H1 (cell line): ENCODE measurements at regions not wholly inside any gene's neighbourhood (a gene's known extent, or its start where the extent isn't known, plus 50 kb on each side); places are given as distances from the start of the nearest gene placed in this dataset.

ENCODE experiments used
- CTCF ChIA-PET: fragments of 300-600 bp; sonication (Branson Sonifier 250); formaldehyde crosslinking; loops from one replicate; lab custom pipeline; 2021; ENCODE audit not compliant: partially characterized antibody; lab: Charles Lee
- POLR2A ChIA-PET: fragments of 300-600 bp; sonication (Branson Sonifier 250); formaldehyde crosslinking; loops from one replicate; lab custom pipeline; 2021; ENCODE audit warnings: inconsistent platforms; ENCODE audit not compliant: partially characterized antibody; lab: Charles Lee
- DNase-seq, 2 experiments: peaks; one replicate each; pipeline versions ENCODE4 v3.0.0 to v3.0.0-alpha.2; 2010 to 2022; ENCODE audit warnings: low spot score in 2 of 2, low read depth in 1 of 2, mixed read lengths in 1 of 2
- FAIRE-seq: peaks from 2 replicates; lab custom pipeline; 2011; peaks lifted over from hg19 to GRCh38; lab: Jason Lieb, UNC
- H2AFZ ChIP-seq: 2 replicates; pipeline ENCODE4 v1.8.1; 2012; ENCODE audit warnings: low read length, inconsistent platforms
- H2AK5ac ChIP-seq: 2 replicates; pipeline ENCODE4 v1.6.1; 2013; ENCODE audit warnings: low read depth, low read length
- H2BK120ac ChIP-seq: replicated peaks from 2 replicates; pipeline ENCODE3; 2013; ENCODE audit warnings: low read depth, low read length, inconsistent platforms
- H2BK12ac ChIP-seq: 2 replicates; pipeline ENCODE4 v1.6.1; 2013; ENCODE audit warnings: low read depth, low read length
- H2BK15ac ChIP-seq: 2 replicates; pipeline ENCODE4 v1.6.1; 2013; ENCODE audit warnings: low read length
- H2BK20ac ChIP-seq: 2 replicates; pipeline ENCODE4 v1.6.1; 2013; ENCODE audit warnings: low read length
- H2BK5ac ChIP-seq: 2 replicates; pipeline ENCODE4 v1.6.1; 2013; ENCODE audit warnings: low read depth, low read length
- H3K14ac ChIP-seq: 2 replicates; pipeline ENCODE4 v1.6.1; 2013; ENCODE audit warnings: inconsistent platforms; ENCODE audit not compliant: insufficient read length
- H3K18ac ChIP-seq: 2 replicates; pipeline ENCODE4 v1.6.1; 2013; ENCODE audit warnings: low read length; ENCODE audit errors: extremely low read depth
- H3K23ac ChIP-seq: 2 replicates; pipeline ENCODE4 v1.6.1; 2013; ENCODE audit warnings: inconsistent platforms; ENCODE audit not compliant: insufficient read length
- H3K23me2 ChIP-seq: 2 replicates; pipeline ENCODE4 v1.6.1; 2013; ENCODE audit warnings: low read depth, low read length
- H3K27ac ChIP-seq: 2 replicates; pipeline ENCODE4 v1.6.1; 2011; ENCODE audit warnings: low read depth, low read length, inconsistent platforms
- H3K27me3 ChIP-seq, 4 experiments: replicated peaks in 1 of 4; 1 replicate in 1 of 4; 2 replicates in 3 of 4; pipeline versions ENCODE4 v1.6.1 to v1.8.1; 2011 to 2013; ENCODE audit warnings: low read length in 3 of 4, mild to moderate bottlenecking in 3 of 4, inconsistent platforms in 2 of 4, mixed read lengths in 2 of 4, moderate library complexity in 1 of 4; ENCODE audit not compliant: control insufficient read depth in 3 of 4, insufficient read depth in 3 of 4; ENCODE audit errors: extremely low read depth in 1 of 4
- H3K36me3 ChIP-seq, 4 experiments: 2 replicates each; pipeline versions ENCODE4 v1.6.1 to v1.8.1; 2011 to 2013; ENCODE audit warnings: mild to moderate bottlenecking in 4 of 4, low read length in 3 of 4, moderate library complexity in 2 of 4, control low read depth in 1 of 4, inconsistent platforms in 1 of 4; ENCODE audit not compliant: insufficient read depth in 4 of 4, control insufficient read depth in 2 of 4
- H3K4ac ChIP-seq: replicated peaks from 2 replicates; pipeline ENCODE3; 2013; ENCODE audit warnings: low read length, low read depth, mixed read lengths, inconsistent platforms; ENCODE audit not compliant: insufficient read length
- H3K4me1 ChIP-seq, 4 experiments: replicated peaks in 1 of 4; 1 replicate in 1 of 4; 2 replicates in 3 of 4; pipeline versions ENCODE4 v1.6.1 to v1.8.1; 2011 to 2013; ENCODE audit warnings: low read length in 3 of 4, inconsistent platforms in 2 of 4, mixed read lengths in 1 of 4; ENCODE audit not compliant: insufficient read depth in 4 of 4, control insufficient read depth in 3 of 4
- H3K4me2 ChIP-seq, 2 experiments: 2 replicates each; pipeline versions ENCODE4 v1.6.1 to v1.8.1; 2011 to 2013; ENCODE audit warnings: low read depth in 2 of 2, low read length in 2 of 2, control low read depth in 1 of 2, inconsistent platforms in 1 of 2, mild to moderate bottlenecking in 1 of 2; ENCODE audit not compliant: insufficient read depth in 1 of 2
- H3K4me3 ChIP-seq, 4 experiments: fragments of 200-600, 300-600 bp in 1 of 4; sonication (generic), shearing (Covaris generic), sonication (Bioruptor Twin) in 1 of 4; 2 replicates each; pipeline versions ENCODE4 v1.5.1 to v1.8.1; 2011 to 2016; ENCODE audit warnings: low read length in 4 of 4, low read depth in 3 of 4, control low read depth in 2 of 4, inconsistent platforms in 2 of 4, mild to moderate bottlenecking in 2 of 4, mixed read lengths in 1 of 4, moderate library complexity in 1 of 4; ENCODE audit not compliant: insufficient read depth in 2 of 4; ENCODE audit errors: extremely low read depth in 1 of 4
- H3K56ac ChIP-seq: replicated peaks from 2 replicates; pipeline ENCODE3; 2013; ENCODE audit warnings: low read depth, mild to moderate bottlenecking, mixed read lengths, low read length, inconsistent platforms; ENCODE audit not compliant: insufficient read length
- H3K79me1 ChIP-seq: 2 replicates; pipeline ENCODE4 v1.6.1; 2013; ENCODE audit warnings: low read depth, low read length, control low read depth
- H3K79me2 ChIP-seq, 2 experiments: 2 replicates each; pipeline versions ENCODE4 v1.6.1 to v1.8.1; 2012 to 2013; ENCODE audit warnings: low read length in 2 of 2, mild to moderate bottlenecking in 2 of 2, inconsistent platforms in 1 of 2; ENCODE audit not compliant: insufficient read depth in 2 of 2, control insufficient read depth in 1 of 2
- H3K9ac ChIP-seq, 4 experiments: replicated peaks in 1 of 4; 1 replicate in 1 of 4; 2 replicates in 3 of 4; pipeline versions ENCODE4 v1.6.1 to v1.8.1; 2011 to 2013; ENCODE audit warnings: low read depth in 3 of 4, low read length in 3 of 4, control low read depth in 2 of 4, mild to moderate bottlenecking in 2 of 4, moderate library complexity in 2 of 4, inconsistent platforms in 1 of 4; ENCODE audit errors: extremely low read depth in 1 of 4
- H3K9me3 ChIP-seq, 2 experiments: 2 replicates each; pipeline versions ENCODE4 v1.6.1 to v1.8.1; 2012 to 2013; ENCODE audit warnings: mild to moderate bottlenecking in 2 of 2, moderate library complexity in 2 of 2, control low read depth in 1 of 2, inconsistent platforms in 1 of 2, low read depth in 1 of 2, low read length in 1 of 2, mixed read lengths in 1 of 2; ENCODE audit not compliant: insufficient read depth in 2 of 2
- H4K20me1 ChIP-seq, 2 experiments: replicated peaks in 1 of 2; 2 replicates each; pipeline versions ENCODE3 to v1.8.1; 2011 to 2013; ENCODE audit warnings: inconsistent platforms in 2 of 2, low read length in 2 of 2, mild to moderate bottlenecking in 1 of 2; ENCODE audit not compliant: insufficient read depth in 2 of 2, control insufficient read depth in 1 of 2
- H4K5ac ChIP-seq: 2 replicates; pipeline ENCODE4 v1.6.1; 2013; ENCODE audit warnings: low read length, low read depth, mixed read lengths, inconsistent platforms; ENCODE audit not compliant: insufficient read length
- H4K8ac ChIP-seq: 2 replicates; pipeline ENCODE4 v1.8.0; 2013; ENCODE audit warnings: mild to moderate bottlenecking, moderate library complexity, low read length, inconsistent platforms; ENCODE audit not compliant: insufficient read depth; ENCODE audit errors: extremely low read depth
- H4K91ac ChIP-seq: replicated peaks from 2 replicates; pipeline ENCODE3; 2013; ENCODE audit warnings: low read length, mixed read lengths, inconsistent platforms; ENCODE audit not compliant: insufficient read length
- BACH1 ChIP-seq: IDR thresholded peaks from 2 replicates; pipeline ENCODE4 v1.6.1; 2012; ENCODE audit warnings: low read length, improper control_type of control experiment
- CBX5 ChIP-seq: fragments of 300-800, 300-1000 bp; sonication (generic); IDR thresholded peaks from 2 replicates; pipeline ENCODE4 v1.7.1; 2016; ENCODE audit warnings: antibody characterized with exemption, low read length, low read depth
- CEBPB ChIP-seq: IDR thresholded peaks from 2 replicates; pipeline ENCODE4 v1.6.1; 2012; ENCODE audit warnings: low read depth, low read length
- CHD1 ChIP-seq: IDR thresholded peaks from 2 replicates; pipeline ENCODE4 v1.6.1; 2012; ENCODE audit warnings: low read depth, low read length, improper control_type of control experiment
- CTCF ChIP-seq, 3 experiments: IDR thresholded peaks; 1 replicate in 2 of 3; 2 replicates in 1 of 3; pipeline versions ENCODE4 v1.5.1 to v1.6.1; 2011; ENCODE audit warnings: low read length in 3 of 3, mild to moderate bottlenecking in 3 of 3, inconsistent platforms in 2 of 3, low read depth in 1 of 3, moderate library complexity in 1 of 3; ENCODE audit not compliant: insufficient read depth in 1 of 3; ENCODE audit errors: control extremely low read depth in 1 of 3
- KDM1A ChIP-seq: fragments of 200-600, 300-600 bp; sonication (generic); IDR thresholded peaks from 2 replicates; pipeline ENCODE4 v1.7.1; 2016; ENCODE audit warnings: mild to moderate bottlenecking, low read length, borderline replicate concordance
- NRF1 ChIP-seq: IDR thresholded peaks from 2 replicates; pipeline ENCODE4 v1.6.1; 2011; ENCODE audit warnings: mild to moderate bottlenecking, low read depth, low read length, improper control_type of control experiment
- POLR2A ChIP-seq, 2 experiments: IDR thresholded peaks; 1 replicate in 1 of 2; 2 replicates in 1 of 2; pipeline ENCODE4 v1.6.1; 2011; ENCODE audit warnings: low read depth in 2 of 2, low read length in 2 of 2, mild to moderate bottlenecking in 2 of 2; ENCODE audit errors: control extremely low read depth in 1 of 2
- RFX5 ChIP-seq: IDR thresholded peaks from 2 replicates; pipeline ENCODE4 v1.6.1; 2011; ENCODE audit warnings: low read depth, low read length, improper control_type of control experiment, borderline replicate concordance
- RXRA ChIP-seq: IDR thresholded peaks from 2 replicates; pipeline ENCODE4 v1.6.1; 2011; ENCODE audit warnings: low read depth, mild to moderate bottlenecking, low read length, moderate library complexity; ENCODE audit not compliant: insufficient read depth
- WGBS, 2 experiments: shearing (Covaris generic) in 1 of 2; methylation state at CpG; one replicate each; pipeline versions ENCODE4 v1.1.6 to v1.1.7; 2013 to 2015; ENCODE audit warnings: low lambda C conversion rate in 2 of 2, mixed read lengths in 2 of 2, inconsistent platforms in 1 of 2, low coverage in 1 of 2, missing lambda C conversion rate in 1 of 2; ENCODE audit not compliant: insufficient replicate concordance in 2 of 2, insufficient coverage in 1 of 2, insufficient read length in 1 of 2; ENCODE audit errors: extremely low coverage in 1 of 2, missing lambda C conversion rate in 1 of 2; 5-methylcytosine and 5-hydroxymethylcytosine counted together
- TF ChIP-seq, protein P1 (sequence below): IDR thresholded peaks from 2 replicates; pipeline ENCODE4 v1.6.1; 2012; ENCODE audit warnings: low read length, inconsistent platforms

- Histone ChIP-seq H3K36me3 (no peaks in the 10 kb centered on the region), H2BK20ac (no peak overlapping the region), H2AK5ac (no peak overlapping the region), H3K4me1 (no peaks in the 10 kb centered on the region), H3K4me3 (no peak overlapping the region), H3K18ac (no peak overlapping the region), H2BK15ac (no peak overlapping the region), H2AFZ (no peak overlapping the region), H3K14ac (no peak overlapping the region), H3K23ac (no peak overlapping the region), H3K4ac (no peak overlapping the region), H2BK5ac (no peak overlapping the region), H3K27ac (no peak overlapping the region), H4K20me1 (no peaks in the 10 kb centered on the region), H3K27me3 (no peaks in the 10 kb centered on the region), H3K23me2 (no peaks in the 10 kb centered on the region), H4K5ac (no peak overlapping the region), H2BK12ac (no peak overlapping the region), H3K4me2 (no peak overlapping the region), H3K79me2 (no peaks in the 10 kb centered on the region), H4K91ac (no peak overlapping the region), H4K8ac (no peak overlapping the region), H2BK120ac (no peak overlapping the region), H3K56ac (no peak overlapping the region), H3K9ac (no peak overlapping the region), H3K79me1 (no peaks in the 10 kb centered on the region), H3K9me3 (peaks cover 10 to 15% of the 10 kb centered on the region in 2 experiments)
- 100% methylated on average over 2 of the region's 2 CpGs; no CpG with 5 or more reads in 1 of the 2 experiments for WGBS, 2 experiments
- ChIA-PET POLR2A (no interaction called here), CTCF (no interaction called here)
- no peak for DNase-seq
- FAIRE-seq, result no peak
- TF ChIP-seq RFX5 (no peak), KDM1A (no peak), NRF1 (no peak), CTCF (IDR thresholded peaks at IDR 0.05; ENCODE audit: control extremely low read depth in 1 of 3, insufficient read depth in 1 of 3, low read depth in 1 of 3, low read length in 3 of 3) (no peak), CHD1 (no peak), RXRA (no peak), CEBPB (no peak), CBX5 (no peak), POLR2A (IDR thresholded peaks at IDR 0.05; ENCODE audit: control extremely low read depth in 1 of 2, low read depth in 2 of 2, low read length in 2 of 2) (no peak), BACH1 (no peak)
- TF ChIP-seq, protein P1, sequence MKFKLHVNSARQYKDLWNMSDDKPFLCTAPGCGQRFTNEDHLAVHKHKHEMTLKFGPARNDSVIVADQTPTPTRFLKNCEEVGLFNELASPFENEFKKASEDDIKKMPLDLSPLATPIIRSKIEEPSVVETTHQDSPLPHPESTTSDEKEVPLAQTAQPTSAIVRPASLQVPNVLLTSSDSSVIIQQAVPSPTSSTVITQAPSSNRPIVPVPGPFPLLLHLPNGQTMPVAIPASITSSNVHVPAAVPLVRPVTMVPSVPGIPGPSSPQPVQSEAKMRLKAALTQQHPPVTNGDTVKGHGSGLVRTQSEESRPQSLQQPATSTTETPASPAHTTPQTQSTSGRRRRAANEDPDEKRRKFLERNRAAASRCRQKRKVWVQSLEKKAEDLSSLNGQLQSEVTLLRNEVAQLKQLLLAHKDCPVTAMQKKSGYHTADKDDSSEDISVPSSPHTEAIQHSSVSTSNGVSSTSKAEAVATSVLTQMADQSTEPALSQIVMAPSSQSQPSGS, result no peak
These were observed 636.2 kb downstream of the SLITRK6 start for GRCh38 chr13:85163063-85163462.
